ENCODE measurements at regions not wholly inside any gene's neighbourhood (a gene's known extent, or its start where the extent isn't known, plus 50 kb on each side); places are given as distances from the start of the nearest gene placed in this dataset.

DNA sequence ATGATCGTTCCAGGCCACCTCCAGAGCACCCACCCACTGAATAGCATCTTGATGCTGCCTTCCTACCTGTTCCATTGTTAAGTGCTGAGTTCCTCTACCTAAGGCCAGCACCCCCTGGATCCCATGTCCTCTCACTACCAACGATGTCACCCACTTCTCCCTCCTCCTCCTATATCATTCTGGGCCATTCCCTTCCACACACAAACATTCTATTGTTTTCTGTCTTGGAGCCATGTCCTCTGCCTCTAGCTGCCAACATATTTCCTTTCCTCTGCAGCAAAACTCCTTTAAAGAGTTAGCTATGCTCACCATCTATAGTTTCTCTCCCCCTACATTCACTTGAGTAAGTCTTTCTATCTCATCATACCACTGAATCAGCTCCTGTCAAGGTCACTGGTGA is 64.0 kb upstream of the ACKR3 start:
- Histone ChIP-seq H3K4me1 (ENCODE audit: control insufficient read depth, insufficient read depth, low read length) (no peaks in the 10 kb centered on the region), H3K27me3 (replicated peaks in 1 of 2; ENCODE audit: control insufficient read depth in 2 of 2, insufficient read depth in 2 of 2, low read length in 1 of 2) (peaks cover 2 to 7% of the 10 kb centered on the region in 2 experiments; a peak in 3 of 4 replicates), H3K79me2 (ENCODE audit: control insufficient read depth, insufficient read depth, low read length) (no peaks in the 10 kb centered on the region), H3K9me3 (replicated peaks; ENCODE audit: control insufficient read depth, insufficient read depth, low read length) (peaks cover 7% of the 10 kb centered on the region; the same call in 2 of the 3 replicates), H4K20me1 (ENCODE audit: control insufficient read depth, insufficient read depth) (no peaks in the 10 kb centered on the region), H3K4me3 (no peak overlapping the region), H3K4me2 (ENCODE audit: control insufficient read depth, insufficient read depth) (no peak overlapping the region), H3K27ac (ENCODE audit: control insufficient read depth, insufficient read depth) (no peak overlapping the region), H2AFZ (ENCODE audit: control insufficient read depth, low read depth, low read length) (no peak overlapping the region), H3K36me3 (ENCODE audit: control insufficient read depth in 2 of 2, insufficient read depth in 2 of 2, low read length in 1 of 2) (no peaks in the 10 kb centered on the region), H3K9ac (ENCODE audit: control insufficient read depth, insufficient read depth, low read length) (no peak overlapping the region)
- ChIA-PET CTCF (interaction anchor here (0.7 kb wide), 1 partner anchor 65 kb away, joined by 3 read pairs; no protein-coding TSS in a partner anchor), POLR2A (no interaction called here), SMC1A (ENCODE audit: uncharacterized antibody, unreplicated experiment) (no interaction called here), RAD21 (ENCODE audit: unreplicated experiment) (no interaction called here)
- BruUV-seq (replicated peaks): no TSS peak
- DNase-seq (ENCODE audit: low read depth, low spot score) (no peak), FAIRE-seq (no peak), ATAC-seq (no peak)
- intact Hi-C loops (cut with micrococcal nuclease; ENCODE audit: unreplicated experiment) (no loop called here), in situ Hi-C loops (cut with MboI) (no loop called here)
- TF ChIP-seq TBL1XR1 (IDR thresholded peaks at IDR 0.05; ENCODE audit: low read depth, low read length) (no peak), NR2F1 (conservative IDR thresholded peaks at IDR 0.05) (no peak), CREM (IDR thresholded peaks at IDR 0.05; ENCODE audit: low read depth) (no peak), ZNF622 (IDR thresholded peaks at IDR 0.05) (no peak), POLR2AphosphoS2 (IDR thresholded peaks at IDR 0.05; ENCODE audit: low read depth, low read length) (no peak), FOS (IDR thresholded peaks at IDR 0.05; ENCODE audit: borderline replicate concordance, extremely low read depth, insufficient read length) (no peak), ATF2 (IDR thresholded peaks at IDR 0.05; ENCODE audit: low read length) (no peak), TCF7 (IDR thresholded peaks at IDR 0.05; ENCODE audit: borderline replicate concordance) (no peak), SRF (IDR thresholded peaks at IDR 0.05; ENCODE audit: low read depth in 2 of 2, low read length in 2 of 2) (no peak), IRF4 (IDR thresholded peaks at IDR 0.05; ENCODE audit: low read depth, low read length) (no peak), CBFB (IDR thresholded peaks at IDR 0.05; ENCODE audit: low read depth) (no peak), MEF2A (IDR thresholded peaks at IDR 0.05; ENCODE audit: insufficient read depth, low read depth, low read length) (no peak)
- TF ChIP-seq, protein P1, sequence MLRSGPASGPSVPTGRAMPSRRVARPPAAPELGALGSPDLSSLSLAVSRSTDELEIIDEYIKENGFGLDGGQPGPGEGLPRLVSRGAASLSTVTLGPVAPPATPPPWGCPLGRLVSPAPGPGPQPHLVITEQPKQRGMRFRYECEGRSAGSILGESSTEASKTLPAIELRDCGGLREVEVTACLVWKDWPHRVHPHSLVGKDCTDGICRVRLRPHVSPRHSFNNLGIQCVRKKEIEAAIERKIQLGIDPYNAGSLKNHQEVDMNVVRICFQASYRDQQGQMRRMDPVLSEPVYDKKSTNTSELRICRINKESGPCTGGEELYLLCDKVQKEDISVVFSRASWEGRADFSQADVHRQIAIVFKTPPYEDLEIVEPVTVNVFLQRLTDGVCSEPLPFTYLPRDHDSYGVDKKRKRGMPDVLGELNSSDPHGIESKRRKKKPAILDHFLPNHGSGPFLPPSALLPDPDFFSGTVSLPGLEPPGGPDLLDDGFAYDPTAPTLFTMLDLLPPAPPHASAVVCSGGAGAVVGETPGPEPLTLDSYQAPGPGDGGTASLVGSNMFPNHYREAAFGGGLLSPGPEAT (IDR thresholded peaks at IDR 0.05; ENCODE audit: low read depth): no peak
- TF ChIP-seq, protein P2, sequence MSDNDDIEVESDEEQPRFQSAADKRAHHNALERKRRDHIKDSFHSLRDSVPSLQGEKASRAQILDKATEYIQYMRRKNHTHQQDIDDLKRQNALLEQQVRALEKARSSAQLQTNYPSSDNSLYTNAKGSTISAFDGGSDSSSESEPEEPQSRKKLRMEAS (IDR thresholded peaks at IDR 0.05; ENCODE audit: low read depth, low read length): no peak
- WGBS (ENCODE audit: insufficient coverage, insufficient replicate concordance, low lambda C conversion rate, missing lambda C conversion rate): 0% methylated on average over 2 of the region's 2 CpGs
